Occipital lobe (tissue), 1 donor: ENCODE measurements at regions not wholly inside any gene's neighbourhood (a gene's known extent, or its start where the extent isn't known, plus 50 kb on each side); places are given as distances from the start of the nearest gene placed in this dataset.
A peak's percentile ranks its signal among the peaks of the same experiment; 100 is the strongest.

Experiments used
- DNase-seq: peaks from one replicate; lab custom pipeline; 2025; lab: John Stamatoyannopoulos, UW

DNA sequence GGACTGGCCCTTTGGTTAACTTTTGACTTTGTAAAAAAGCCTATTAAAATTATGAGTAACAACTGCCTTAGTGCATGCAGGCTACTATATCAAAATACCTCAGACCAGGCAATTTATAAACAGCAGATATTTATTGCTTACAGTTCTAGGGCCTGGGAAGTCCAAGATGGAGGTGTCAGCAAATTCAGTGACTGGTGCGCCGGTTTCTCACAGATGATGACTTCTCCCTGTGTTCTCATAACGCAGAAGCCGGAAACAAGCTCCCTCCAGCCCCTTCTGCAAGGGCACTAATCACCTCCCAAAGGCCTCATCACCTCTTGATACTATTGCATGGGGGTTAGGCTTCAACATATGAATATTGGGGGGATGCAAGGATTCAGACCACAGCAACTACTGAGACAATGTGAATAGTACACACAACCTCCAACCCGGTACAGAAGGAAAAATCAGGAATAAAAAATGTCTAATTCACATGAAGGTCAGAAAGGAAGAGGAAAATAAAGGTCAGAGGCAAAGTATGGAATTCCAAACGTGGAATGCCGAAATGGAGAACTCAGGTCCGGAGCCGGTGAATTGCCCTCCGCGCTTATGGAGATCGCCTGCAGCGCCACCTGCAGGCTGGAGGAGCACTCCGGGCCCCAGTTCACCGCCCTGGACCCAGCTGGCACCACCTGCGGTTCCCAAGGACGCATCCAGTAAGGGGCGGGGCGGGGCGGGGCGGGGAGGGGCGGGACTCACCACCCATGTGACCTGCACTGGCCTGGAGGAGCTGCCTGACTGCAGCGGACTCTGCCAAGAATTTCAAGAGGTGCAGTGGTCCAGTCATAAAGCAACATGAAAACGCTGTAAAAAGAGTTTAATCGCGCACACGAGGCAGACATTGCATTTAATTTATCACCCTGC, 203.4 kb downstream of the KIF26A start:
- DNase-seq = no peak

- DNase-seq = no peak
Measured at GRCh38 chr14:104342435-104343293, 204.3 kb downstream of the KIF26A start.

- DNase-seq = no peak
Measured at GRCh38 chr14:104343294-104343625, 204.9 kb downstream of the KIF26A start.

- DNase-seq = no peak
Measured at GRCh38 chr14:104343690-104344640, 205.6 kb downstream of the KIF26A start.

- no peak for DNase-seq
Measured at GRCh38 chr14:104344818-104345620, 206.6 kb downstream of the KIF26A start.

DNA sequence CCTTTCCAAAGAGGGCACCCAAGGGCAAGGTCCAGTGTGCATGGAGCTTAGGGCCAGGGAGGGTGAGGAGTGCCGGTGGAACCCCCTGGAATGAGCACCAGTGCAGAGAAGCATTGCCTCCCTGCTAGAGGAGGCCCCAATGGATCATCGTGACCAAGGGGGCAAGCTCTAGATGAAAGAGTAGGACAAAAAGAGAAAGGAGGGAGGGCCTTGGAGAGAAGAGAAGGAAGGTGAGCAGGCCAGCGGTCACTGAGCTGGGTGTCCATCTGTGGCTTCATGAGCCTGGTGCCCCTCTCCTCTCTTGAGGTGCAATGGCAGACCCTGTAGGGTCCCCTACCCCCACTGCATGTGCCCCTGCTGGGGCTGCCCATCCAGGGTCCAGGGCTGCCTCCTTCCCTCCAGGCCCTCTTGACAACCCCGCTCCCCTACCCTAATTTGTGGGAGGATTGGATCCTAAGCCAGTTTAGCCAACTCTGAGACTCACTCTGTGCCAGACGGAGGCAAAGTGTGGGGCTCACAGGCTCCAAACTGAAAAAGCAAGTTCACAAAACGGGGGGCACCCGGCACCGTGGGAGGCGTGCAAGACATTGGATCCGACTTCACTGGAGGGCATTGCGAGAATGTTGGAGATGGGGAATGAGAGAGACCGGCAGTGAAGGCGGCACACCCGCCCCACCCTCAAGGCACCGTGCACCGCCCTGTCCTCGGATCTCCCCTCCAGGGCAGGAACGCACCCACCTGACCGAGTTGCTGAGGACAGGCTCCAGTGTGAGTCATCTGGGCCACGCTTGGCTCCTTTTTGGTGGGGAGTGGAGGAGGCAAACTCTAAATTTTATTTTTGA, 207.5 kb downstream of the KIF26A start:
- DNase-seq = no peak

DNA sequence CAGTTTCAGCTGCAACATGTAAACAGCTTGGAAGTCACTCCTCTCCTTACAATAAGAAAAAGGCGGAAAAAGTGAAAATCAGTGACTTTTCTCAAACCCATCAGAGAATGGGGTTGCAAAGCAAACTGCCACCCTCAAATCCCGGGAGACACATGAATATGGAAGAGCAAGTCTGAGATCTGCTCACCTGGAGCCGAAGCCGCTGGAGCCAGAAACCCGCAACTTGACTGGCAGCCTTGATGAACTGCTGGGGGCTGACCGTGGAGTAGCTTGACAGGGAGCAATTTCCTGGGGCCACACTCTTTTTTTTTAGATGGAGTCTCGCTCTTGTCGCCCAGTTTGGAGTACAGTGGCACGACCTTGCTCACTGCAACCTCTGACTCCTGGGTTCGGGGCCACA, 208.2 kb downstream of the KIF26A start:
- no peak for DNase-seq

- no peak for DNase-seq
Measured at GRCh38 chr14:104348741-104349140, 210.4 kb downstream of the KIF26A start.

- no peak for DNase-seq
Measured at GRCh38 chr14:104349950-104350349, 211.6 kb downstream of the KIF26A start.

GRCh38 chr14:104350463-104351185, 212.2 kb downstream of the KIF26A start:
- peak; percentile 64 for DNase-seq

- no peak for DNase-seq
Measured at GRCh38 chr14:104351849-104352492, 213.6 kb downstream of the KIF26A start.

- DNase-seq = no peak
Measured at GRCh38 chr14:104352493-104353220, 214.3 kb downstream of the KIF26A start.

GRCh38 chr14:104353221-104353920, 215.0 kb downstream of the KIF26A start:
- no peak for DNase-seq

DNA sequence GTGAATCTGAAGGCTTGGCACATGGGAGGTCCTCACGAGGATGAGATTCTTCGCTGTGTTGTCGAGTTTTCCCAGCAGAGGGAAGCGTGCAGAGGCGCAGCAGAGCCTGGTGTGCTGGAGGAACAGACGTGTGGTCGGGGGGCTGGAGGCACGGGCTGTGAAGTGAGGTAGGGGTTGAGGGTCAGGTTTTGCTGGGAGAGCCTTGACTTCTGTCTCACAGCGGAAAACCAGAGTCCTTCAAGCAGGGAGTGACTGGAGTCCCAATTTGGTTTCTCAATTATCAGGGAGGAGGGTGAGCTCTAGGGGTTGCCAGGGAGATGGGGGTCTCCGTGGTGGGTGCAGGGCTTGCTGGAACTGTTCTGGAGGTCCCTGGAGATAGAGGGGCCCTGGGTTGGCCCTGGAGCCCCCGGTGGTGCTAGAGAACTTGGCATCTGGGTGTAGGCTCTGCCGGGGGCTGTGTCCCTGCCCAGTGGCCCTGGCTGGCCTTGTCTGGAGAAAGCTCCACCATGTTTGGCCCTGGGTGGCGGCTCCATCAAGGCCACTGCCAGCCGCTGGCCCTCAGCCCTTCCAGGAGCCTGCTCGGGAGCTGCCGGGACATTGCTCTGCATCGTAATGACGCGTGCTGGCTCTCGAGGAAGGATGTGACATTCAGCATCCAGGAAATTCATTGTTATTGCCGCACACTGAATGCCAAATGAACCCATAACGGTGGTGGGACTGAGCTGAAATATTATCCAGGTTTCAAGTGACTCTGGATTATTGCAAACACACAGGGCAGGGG, 215.7 kb downstream of the KIF26A start:
- no peak for DNase-seq

- no peak for DNase-seq
Measured at GRCh38 chr14:104355101-104356019, 217.0 kb downstream of the KIF26A start.
